ENCODE measurements at regions not wholly inside any gene's neighbourhood (a gene's known extent, or its start where the extent isn't known, plus 50 kb on each side); places are given as distances from the start of the nearest gene placed in this dataset.
"Not testable (repeated sequence)": the region's sequence is repeated elsewhere in the genome, so short reads cannot be mapped to it uniquely, and the experiment has no call there.

GRCh38 chr12:127599436-127599835 lies 667.5 kb upstream of the TMEM132C start:
- Histone ChIP-seq H3K4me3 (ENCODE audit: low read depth, low read length) (no peak overlapping the region), H3K27me3 (ENCODE audit: control insufficient read depth, insufficient read depth, low read length) (no peaks in the 10 kb centered on the region), H3K36me3 (ENCODE audit: control insufficient read depth, insufficient read depth, low read length) (no peaks in the 10 kb centered on the region)
- DNase-seq (ENCODE audit: low read depth) = no peak
- TF ChIP-seq CTCF (IDR thresholded peaks at IDR 0.05; ENCODE audit: insufficient read depth, low read length, poor library complexity, severe bottlenecking) = no peak

GRCh38 chr12:127600211-127600610 lies 666.8 kb upstream of the TMEM132C start:
- Histone ChIP-seq H3K4me3 (ENCODE audit: low read depth, low read length) (no peak overlapping the region), H3K36me3 (ENCODE audit: control insufficient read depth, insufficient read depth, low read length) (no peaks in the 10 kb centered on the region), H3K27me3 (ENCODE audit: control insufficient read depth, insufficient read depth, low read length) (no peaks in the 10 kb centered on the region)
- TF ChIP-seq CTCF (IDR thresholded peaks at IDR 0.05; ENCODE audit: insufficient read depth, low read length, poor library complexity, severe bottlenecking) = no peak
- DNase-seq (ENCODE audit: low read depth) = no peak

GRCh38 chr12:127606476-127607015 lies 660.4 kb upstream of the TMEM132C start:
- H3K27me3 ChIP-seq (ENCODE audit: control insufficient read depth, insufficient read depth, low read length) = no peaks in the 10 kb centered on the region
- no peaks in the 10 kb centered on the region for H3K36me3 ChIP-seq (ENCODE audit: control insufficient read depth, insufficient read depth, low read length)
- TF ChIP-seq CTCF (IDR thresholded peaks at IDR 0.05; ENCODE audit: insufficient read depth, low read length, poor library complexity, severe bottlenecking) = no peak
- DNase-seq (ENCODE audit: low read depth) = no peak
- no peak overlapping the region for H3K4me3 ChIP-seq (ENCODE audit: low read depth, low read length)

- TF ChIP-seq CTCF (IDR thresholded peaks at IDR 0.05; ENCODE audit: insufficient read depth, low read length, poor library complexity, severe bottlenecking) = no peak
- no peak overlapping the region for H3K4me3 ChIP-seq (ENCODE audit: low read depth, low read length)
- H3K36me3 ChIP-seq (ENCODE audit: control insufficient read depth, insufficient read depth, low read length) = no peaks in the 10 kb centered on the region
- DNase-seq (ENCODE audit: low read depth) = no peak
- H3K27me3 ChIP-seq (ENCODE audit: control insufficient read depth, insufficient read depth, low read length) = no peaks in the 10 kb centered on the region
Observed at GRCh38 chr12:127607146-127607725, 659.7 kb upstream of the TMEM132C start.

GRCh38 chr12:127608359-127608758 lies 658.6 kb upstream of the TMEM132C start:
- not testable (repeated sequence) for H3K27me3 ChIP-seq (ENCODE audit: control insufficient read depth, insufficient read depth, low read length); DNase-seq (ENCODE audit: low read depth); H3K36me3 ChIP-seq (ENCODE audit: control insufficient read depth, insufficient read depth, low read length); H3K4me3 ChIP-seq (ENCODE audit: low read depth, low read length)

- Histone ChIP-seq H3K4me3 (ENCODE audit: low read depth, low read length) (no peak overlapping the region), H3K36me3 (ENCODE audit: control insufficient read depth, insufficient read depth, low read length) (no peaks in the 10 kb centered on the region), H3K27me3 (ENCODE audit: control insufficient read depth, insufficient read depth, low read length) (no peaks in the 10 kb centered on the region)
- no peak for TF ChIP-seq CTCF (IDR thresholded peaks at IDR 0.05; ENCODE audit: insufficient read depth, low read length, poor library complexity, severe bottlenecking)
- no peak for DNase-seq (ENCODE audit: low read depth)
Observed at GRCh38 chr12:127613056-127613455, 653.9 kb upstream of the TMEM132C start.
